Hematopoietic multipotent progenitor cell (in vitro differentiated cells): ENCODE measurements at regions not wholly inside any gene's neighbourhood (a gene's known extent, or its start where the extent isn't known, plus 50 kb on each side); places are given as distances from the start of the nearest gene placed in this dataset. TPM values are rescaled to one million over a fixed set of nuclear protein-coding genes. Genes with fewer than 3 reads are reported as not detected.
"Not testable (repeated sequence)": the region's sequence is repeated elsewhere in the genome, so short reads cannot be mapped to it uniquely, and the experiment has no call there.

Source experiments
- DNase-seq, 3 donors: peaks; one replicate each; pipeline ENCODE4 v3.0.0-alpha.2; 2011 to 2015; ENCODE audit warnings: low read depth in 2 of 3, low spot score in 2 of 3
- small RNA-seq: library from RNA; depleted of rRNA; stranded (forward); fragments of <200 nt; gene quantifications from one replicate; pipeline ENCODE3, GENCODE V24; 2012

DNA sequence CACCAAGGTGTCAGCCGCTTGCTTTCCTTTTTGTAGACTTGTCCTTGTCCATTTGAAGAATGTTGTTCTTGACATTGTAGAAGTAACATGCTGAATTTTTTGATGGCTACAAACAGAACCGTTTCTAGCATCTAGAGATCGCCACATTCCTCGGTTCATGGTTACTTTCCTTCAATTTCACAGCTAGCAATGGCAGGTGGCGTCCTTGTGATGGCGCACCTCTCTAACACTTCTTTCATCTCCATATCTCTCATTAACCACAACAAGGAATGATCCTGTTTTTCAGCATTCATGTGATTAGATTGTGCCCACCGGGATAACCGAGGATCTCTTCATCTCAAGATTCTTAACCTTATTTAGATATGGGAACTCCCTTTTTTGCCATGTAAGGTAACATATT is 2129.8 kb downstream of the NCAM2 start:
- DNase-seq = no peak

DNA sequence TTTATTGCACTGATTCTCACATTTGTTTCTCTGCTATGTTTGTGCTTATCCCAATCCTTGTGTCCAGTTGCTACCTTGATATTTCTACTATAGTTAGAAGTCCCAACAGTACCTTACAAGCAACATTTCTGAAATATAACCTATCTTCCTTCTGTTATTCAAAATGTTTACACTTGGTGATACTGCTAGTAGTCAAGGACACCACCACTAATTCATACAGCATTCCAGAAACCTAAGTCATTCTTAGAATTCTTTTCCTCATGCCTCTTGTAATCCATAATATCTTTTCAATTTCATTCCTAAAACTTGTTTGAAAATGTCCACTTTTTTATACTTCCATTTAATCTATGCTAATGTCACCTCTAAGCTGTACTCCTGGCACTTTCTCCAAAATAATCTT is 2132.1 kb downstream of the NCAM2 start:
- no peak for DNase-seq

DNA sequence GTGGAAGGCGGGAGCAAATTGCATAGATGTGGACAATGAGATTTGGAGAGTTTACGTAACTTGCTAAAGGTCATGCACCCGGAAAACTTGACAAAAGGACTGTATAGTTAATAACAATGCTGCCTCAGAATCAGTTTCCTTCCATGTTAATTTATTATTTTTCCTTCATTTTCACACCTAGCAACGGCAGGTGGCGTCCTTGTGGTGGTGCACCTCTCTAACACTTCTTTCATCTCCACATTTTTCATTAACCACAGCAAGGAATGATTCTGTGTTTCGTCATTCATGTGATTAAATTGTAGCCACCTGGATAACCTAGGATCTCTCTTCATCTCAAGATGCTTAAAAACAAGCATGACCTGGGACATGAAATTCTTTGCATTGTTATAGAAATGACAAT is 2133.0 kb downstream of the NCAM2 start:
- DNase-seq = no peak

DNA sequence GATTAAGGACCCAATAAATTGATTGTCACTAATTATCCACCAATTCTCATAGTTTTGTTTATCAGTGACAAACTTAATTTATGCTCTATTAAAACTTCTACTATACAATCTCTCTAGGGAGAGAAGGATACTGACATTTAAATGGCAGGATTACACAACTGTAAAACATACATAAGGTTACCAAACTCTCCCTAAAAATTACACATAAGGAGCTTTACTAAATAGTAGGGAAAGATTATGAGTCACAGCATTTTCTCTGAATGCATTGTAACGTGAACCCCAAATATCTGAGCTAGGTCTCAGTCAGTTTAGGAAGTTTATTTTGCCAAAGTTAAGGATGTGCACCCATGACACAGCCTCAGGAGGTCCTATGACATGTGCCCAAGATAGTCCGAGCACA is 2140.6 kb downstream of the NCAM2 start:
- DNase-seq = no peak

DNA sequence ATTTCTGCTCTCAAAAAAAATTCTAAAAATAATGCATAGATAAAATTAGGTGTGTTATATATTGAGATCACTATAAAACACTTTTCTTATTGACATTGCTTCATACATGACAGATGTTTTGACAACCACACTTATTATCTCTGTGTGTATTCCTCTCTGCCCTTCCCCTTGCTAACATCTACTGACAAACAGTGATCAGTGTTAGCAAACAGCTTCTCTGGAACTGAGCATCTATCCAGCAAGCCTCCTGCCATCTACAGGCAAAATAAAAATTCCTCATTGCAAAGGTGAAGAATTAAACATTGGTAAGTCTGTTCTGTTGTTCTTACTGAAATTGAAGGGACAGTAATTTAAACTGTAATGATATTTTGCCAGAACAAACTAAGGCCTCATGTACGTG is 2153.9 kb downstream of the NCAM2 start:
- no peak for DNase-seq

DNA sequence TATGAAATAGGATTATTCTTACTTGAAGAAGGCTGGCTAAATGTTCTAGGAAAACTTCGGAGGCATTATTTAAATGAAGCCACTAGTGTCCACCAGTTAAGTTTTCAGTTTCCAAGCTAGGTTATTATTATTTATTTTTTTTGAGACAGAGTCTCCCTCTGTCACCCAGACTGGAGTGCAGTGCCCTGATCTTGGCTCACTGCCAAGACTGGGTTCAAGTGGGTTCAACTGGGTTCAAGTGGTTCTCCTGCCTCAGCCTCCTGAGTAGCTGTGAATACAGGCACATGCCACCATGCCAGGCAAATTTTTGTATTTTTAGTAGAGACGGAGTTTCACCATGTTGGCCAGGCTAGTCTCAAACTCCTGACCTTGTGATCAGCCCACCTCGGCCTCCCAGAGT is 2155.6 kb downstream of the NCAM2 start:
- DNase-seq = not testable (repeated sequence)

DNA sequence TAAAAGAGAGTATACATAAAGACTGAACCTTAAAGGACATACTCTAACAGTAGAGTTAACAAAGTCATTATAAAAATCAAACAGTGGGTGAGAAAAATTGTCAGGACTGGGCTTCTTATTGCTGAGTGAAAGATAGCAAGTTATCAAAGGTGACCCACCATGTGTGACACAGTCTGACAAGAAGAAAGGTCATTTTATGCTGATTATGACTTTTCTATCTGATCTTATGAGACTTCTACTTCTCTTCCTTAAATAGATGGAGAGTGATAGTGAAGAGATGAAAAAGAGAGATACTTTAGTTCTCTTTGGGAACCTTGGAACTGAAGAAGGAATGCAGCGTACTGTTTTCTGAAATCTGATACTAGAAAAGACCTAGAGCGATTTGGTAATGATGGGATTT is 2157.1 kb downstream of the NCAM2 start:
- no peak for DNase-seq

DNA sequence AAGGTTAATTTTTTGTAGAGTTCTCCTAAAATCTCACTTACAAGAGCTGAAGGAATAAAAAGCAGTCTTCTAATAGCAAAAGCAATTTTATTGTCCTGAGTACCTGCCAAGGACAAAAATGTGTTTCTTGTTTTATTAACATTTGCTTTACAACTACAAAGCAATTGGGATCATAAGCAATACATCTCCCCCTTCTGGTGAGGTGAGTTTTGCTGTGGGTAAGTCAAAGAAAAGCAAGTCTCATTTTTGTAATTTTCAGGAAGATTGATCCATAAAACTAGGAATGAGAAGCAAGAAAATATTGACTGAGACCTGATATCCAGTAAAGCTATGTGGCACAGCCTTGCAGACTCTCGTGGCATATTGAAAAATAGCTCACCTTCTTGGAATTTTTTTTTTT is 2162.7 kb downstream of the NCAM2 start:
- no peak for DNase-seq

DNA sequence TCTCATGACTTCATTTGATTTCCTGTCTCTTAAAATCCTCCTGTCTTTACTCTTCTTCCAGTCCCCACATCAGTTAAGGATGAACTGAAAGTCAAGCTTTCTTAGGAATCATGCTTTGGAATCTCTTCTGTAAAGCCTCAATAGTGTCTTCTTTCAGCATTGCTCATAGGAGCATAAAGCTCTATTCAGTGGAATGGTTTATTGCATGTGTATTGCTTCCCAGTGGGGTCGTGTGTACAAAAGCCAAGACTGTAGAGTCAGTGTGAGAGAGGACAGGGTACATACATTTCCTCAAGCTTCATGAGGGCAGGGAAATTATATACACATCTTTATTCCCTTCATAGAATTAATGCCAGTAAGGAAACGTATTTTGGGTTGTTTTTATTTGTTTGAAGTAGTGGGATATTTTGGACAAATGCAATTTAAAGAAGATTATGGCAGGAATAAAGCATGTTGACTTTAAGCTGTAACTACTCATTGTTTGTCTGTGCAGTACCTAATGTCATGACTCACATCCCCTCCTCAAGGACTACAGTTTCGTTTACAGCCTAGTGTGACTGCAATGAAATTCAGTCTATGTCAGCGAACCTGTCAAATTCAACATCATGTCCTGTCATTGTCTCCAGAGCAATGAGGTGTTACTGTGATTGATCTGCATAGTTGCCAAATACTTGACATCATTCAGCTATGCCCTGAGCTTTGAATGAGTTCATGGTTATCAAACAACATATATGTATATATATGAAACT is 2164.2 kb downstream of the NCAM2 start:
- no peak for DNase-seq

Small RNA genes lying in the stretch of these regions (small RNA-seq; reads per million reads assigned to genes)
- gene MIR6130 = not detected
- gene RNU4-45P = not detected
